GM18907 (cell line): ENCODE measurements at regions not wholly inside any gene's neighbourhood (a gene's known extent, or its start where the extent isn't known, plus 50 kb on each side); places are given as distances from the start of the nearest gene placed in this dataset.
"Not testable (repeated sequence)": the region's sequence is repeated elsewhere in the genome, so short reads cannot be mapped to it uniquely, and the experiment has no call there.

Experiments used
- ATAC-seq: cut with Tn5 transposase; IDR thresholded peaks from one replicate; pipeline ENCODE4 v1.9.1; 2021; ENCODE audit warnings: mild to moderate bottlenecking, moderate library complexity; ENCODE audit not compliant: unreplicated experiment

- no peak for ATAC-seq
These were observed 114.3 kb downstream of the MPP7 start for GRCh38 chr10:28188526-28188925.

DNA sequence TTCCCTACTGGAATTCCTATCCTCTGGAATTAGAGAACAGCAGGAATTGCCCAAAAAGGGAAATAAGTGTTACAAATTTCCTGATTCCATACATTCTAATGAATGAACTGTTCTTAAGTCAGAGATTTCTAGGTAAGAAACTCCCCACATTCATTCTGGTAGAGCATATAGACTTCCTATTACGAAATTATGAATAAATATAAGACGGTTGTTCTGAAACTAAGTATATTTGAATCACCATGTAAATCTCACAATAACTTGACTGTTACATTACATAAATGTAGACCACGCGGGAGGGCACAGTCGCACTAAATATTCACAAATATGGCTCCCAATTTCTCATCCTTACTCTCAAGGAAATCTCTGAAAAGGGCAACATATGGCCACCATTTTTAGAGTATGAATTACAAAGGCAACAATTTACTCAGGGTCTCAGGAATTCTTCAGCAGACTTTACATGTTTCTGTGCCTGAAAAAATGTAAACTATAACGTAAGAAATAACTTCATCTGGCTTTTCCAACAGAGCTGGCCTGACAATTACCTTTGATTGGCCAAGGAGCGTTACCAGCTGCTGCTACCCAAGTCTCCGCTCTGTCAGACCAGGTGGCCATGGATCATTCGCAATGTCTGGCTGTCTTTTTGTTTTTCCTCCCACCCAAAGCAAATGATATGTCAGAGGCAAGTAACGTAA is 115.8 kb downstream of the MPP7 start:
- ATAC-seq, result no peak

- ATAC-seq, result no peak
These were observed 116.4 kb downstream of the MPP7 start for GRCh38 chr10:28186461-28186860.

- no peak for ATAC-seq
These were observed 118.1 kb downstream of the MPP7 start for GRCh38 chr10:28184810-28185209.

DNA sequence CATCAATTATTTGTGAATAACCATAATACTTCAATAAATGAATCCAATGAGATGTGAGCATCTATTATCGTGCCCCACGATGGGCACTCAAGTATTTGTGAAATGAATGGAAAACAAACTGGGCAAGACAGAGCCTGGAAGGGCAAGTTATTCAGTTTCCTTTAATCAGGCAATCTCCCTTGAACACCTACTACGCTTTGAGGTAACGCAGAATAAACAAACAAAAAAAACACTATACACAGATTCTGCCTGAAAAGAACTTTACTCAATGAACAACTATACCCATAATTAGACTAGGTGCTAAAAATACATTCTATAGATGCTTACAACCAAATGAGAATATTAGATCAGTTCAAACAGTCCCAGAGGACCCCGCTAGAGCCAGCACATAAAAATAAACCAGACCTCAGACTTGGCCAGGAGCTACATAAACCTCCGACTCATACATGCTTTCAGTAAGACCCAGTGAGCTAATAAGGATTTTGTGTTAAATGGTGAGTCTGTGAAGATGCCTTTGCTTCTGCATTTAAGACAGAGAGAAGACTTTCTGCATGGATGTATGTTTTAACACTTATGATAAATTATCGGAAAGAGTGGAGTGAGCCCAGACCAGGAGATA is 121.3 kb downstream of the MPP7 start:
- no peak for ATAC-seq

DNA sequence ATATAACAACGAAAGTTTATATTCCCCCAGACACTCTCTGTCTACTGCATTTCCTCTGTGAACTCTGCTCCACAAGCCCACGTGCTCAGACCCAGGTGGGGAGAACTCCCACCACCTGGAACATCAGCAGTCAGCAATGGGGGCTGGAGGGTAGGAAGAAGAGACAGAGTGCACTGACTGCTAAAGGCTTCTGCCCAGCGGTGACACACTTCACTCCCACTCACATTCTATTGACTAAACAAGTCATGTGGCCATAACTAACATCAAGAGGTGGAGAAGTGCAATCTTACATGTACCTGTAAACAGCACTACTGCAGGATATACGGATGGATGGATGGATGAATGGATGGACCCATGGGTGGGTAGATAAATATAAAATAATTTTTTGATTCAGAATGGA is 122.2 kb downstream of the MPP7 start:
- ATAC-seq, result no peak

GRCh38 chr10:28179743-28180099 is 123.1 kb downstream of the MPP7 start:
- no peak for ATAC-seq

DNA sequence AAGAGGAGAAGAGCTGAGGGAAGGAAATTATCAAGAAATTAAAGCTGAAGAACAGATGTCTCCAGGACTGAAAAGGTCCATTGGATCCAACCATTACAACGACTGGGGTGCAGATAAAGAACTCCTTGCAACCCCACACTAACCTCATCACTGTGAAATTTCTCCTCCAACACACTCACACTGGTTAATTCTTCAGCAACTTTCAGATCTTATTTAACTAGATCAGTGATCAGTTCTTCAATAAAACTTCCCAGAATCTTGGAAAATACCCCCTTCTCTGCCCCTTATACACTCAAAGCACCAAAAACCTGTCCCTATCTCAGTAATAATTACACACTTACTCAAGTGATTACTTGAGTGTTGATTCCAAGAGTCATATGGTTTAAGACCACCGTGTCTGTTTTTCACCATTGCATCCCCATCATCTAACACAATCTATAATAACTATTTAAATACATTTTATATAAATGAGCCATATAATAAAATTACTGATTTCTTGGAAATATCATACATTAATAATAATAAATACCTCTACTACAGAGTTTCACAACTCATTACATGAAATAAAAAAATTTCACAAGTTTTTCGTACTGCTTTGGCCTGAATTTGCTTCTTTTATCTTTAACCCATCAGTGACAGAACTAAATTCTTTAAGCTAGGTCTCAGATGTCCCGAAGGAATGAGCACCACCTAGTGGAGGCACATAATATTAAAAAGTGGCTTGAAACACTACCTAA is 123.7 kb downstream of the MPP7 start:
- ATAC-seq, result peak; percentile 58

- ATAC-seq, result peak; percentile 71
These were observed 124.8 kb downstream of the MPP7 start for GRCh38 chr10:28177944-28178637.

DNA sequence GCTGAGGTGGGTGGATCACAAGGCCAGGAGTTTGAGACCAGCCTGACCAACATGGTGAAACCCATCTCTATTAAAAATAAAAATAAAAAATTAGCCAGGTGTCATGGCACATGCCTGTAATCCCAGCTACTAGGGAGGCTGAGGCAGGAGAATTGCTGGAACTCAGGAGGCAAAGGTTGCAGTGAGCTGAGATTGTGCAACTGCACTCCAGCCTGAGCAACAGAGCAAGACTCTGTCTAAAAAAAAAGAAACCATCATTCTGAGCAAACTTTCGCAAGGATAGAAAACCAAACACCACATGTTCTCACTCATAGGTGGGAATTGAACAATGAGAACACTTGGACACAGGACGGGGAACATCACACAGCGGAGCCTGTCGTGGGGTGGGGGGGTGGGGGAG is 126.4 kb downstream of the MPP7 start:
- not testable (repeated sequence) for ATAC-seq

DNA sequence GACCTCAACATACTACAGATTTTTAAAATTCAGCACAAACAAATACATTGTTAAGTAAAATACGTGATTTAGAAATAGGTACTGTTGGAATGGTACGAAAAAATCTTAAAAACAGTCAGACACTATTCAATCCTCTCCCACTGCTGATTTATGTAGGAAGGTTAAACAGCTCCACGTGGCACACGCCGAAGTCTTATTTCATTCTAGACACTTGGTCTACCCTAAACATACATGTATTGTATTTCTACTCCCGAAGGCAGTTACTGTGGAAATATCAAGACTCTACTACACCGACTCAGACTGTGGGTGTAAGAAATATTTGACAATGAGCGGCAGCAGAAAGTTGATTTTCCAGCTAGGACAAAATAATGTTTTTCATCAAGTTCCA is 130.6 kb downstream of the MPP7 start:
- ATAC-seq, result no peak

DNA sequence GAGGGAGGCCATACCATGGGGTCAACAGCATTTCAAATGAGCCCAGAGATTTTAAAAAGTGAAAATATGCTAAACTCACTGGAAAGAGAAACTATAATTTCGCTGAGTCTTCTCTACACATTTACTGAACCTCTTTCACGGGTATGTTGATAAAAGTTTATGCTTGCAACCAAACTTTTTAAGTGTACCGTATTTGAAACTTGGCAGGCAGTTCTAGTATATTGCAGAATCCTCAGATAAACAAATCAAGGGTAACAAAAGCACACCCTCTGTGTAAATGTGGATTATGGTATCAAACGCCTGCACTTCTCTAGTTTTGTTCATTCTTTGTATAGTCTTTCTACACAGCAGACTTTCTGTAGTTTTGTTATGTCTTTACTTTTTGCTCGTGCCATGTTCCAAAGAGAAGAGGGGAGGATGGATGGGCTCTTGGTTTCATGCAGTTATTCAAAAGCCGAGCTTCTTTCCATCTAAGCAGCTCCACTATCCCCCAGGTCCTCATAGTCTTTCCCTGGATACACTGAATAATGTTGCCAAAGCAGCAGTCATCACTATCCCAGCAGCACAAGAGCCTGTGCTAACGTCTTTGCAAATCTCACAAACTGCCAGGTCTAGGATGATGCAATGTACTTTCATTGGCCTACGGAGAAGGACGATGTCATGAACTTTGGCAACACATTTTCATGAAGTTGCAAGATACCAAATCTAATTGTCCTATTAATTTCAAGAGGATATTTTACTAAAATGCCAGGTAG is 131.2 kb downstream of the MPP7 start:
- no peak for ATAC-seq

DNA sequence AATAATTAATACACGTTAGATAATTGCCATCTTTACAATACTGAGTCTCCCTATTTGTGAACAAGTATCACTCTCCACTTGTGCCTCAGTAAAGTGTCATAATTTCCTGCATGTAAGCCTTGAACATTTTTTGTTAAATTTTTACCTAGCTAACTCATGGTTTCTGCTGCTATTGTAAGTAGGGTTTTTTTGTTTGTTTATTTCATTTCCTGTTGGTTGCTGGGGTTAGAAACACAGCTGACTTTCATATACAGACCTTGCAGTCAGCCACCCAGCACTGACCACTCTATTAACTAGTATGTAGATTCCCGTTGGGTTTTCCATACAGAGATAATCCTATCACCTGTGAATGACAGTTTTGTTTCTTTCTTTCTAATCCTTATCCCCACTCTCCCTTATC is 133.3 kb downstream of the MPP7 start:
- peak; percentile 98 for ATAC-seq

GRCh38 chr10:28160866-28161405 is 141.9 kb downstream of the MPP7 start:
- ATAC-seq, result no peak

DNA sequence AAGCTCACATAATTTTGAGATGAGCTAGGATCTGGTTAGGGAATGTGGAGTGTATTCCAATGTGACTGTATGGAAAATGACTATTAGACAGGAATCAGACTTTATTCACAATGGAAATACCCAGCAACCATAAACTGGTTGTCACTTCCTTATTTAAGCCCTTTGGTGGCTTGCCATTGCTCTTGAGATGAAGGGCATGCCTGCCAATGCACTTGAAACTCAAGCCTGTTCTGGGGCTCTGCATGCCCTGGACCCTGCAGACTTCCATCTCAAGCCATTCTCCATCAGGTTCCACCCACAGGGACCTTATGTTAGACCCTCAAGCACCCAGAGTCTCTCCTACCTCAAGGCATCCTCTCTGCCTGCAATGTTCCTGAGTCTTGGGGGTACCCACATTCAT is 145.5 kb downstream of the MPP7 start:
- ATAC-seq, result no peak

- no peak for ATAC-seq
These were observed 147.1 kb downstream of the MPP7 start for GRCh38 chr10:28155726-28156125.

- no peak for ATAC-seq
These were observed 151.2 kb downstream of the MPP7 start for GRCh38 chr10:28151636-28152035.

DNA sequence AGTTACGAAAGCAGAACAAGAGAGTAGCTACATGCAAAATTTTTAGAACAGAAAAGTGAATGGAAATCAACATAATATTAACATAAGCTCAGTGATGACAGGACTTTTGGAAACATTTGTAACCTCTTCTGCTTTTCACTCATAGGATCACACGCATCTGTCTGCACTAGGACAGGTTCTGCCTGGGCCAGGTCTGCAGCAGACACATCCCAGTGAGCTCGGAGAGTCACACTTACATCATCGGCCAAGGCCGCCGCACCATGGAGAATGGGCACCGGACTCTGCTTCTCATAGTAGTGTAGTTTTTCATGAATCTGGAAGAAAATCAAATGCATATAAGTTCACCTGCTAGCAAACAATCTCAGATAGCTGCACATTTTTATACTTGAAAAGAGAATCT is 150.9 kb upstream of the ODAD2 start:
- no peak for ATAC-seq

DNA sequence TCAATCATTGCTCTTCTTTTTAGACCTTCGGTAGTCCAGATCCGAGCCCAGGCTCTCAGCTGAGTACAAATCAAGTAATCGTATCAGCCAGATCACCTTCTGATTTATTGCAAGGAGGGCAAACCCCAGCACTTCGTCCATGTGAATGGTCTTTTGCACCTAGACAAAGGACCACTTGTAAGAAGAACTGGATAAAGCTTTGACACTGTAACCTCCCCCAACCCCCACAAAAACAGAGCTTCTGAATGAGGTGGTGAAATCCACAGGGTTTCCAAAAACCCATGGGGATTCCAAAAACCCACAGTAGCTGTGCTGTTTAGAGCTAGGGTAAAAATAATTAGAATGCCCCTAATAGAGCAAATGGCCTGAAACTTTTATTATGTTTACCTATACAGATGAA is 148.8 kb upstream of the ODAD2 start:
- ATAC-seq, result no peak

GRCh38 chr10:28139138-28139537 is 140.3 kb upstream of the ODAD2 start:
- ATAC-seq, result no peak
